PFSK-1 (cell line): ENCODE measurements at regions not wholly inside any gene's neighbourhood (a gene's known extent, or its start where the extent isn't known, plus 50 kb on each side); places are given as distances from the start of the nearest gene placed in this dataset.

ENCODE experiments used
- POLR2AphosphoS5 ChIP-seq: IDR thresholded peaks from 2 replicates; pipeline ENCODE4 v1.6.1; 2012; ENCODE audit warnings: low read depth, mild to moderate bottlenecking, control low read depth, low read length, moderate library complexity
- REST ChIP-seq, 2 experiments: IDR thresholded peaks; 2 replicates each; pipeline versions ENCODE4 v1.6.1 to v1.8.0; 2011 to 2012; ENCODE audit warnings: low read depth in 2 of 2, low read length in 2 of 2, control low read depth in 1 of 2, inconsistent platforms in 1 of 2, mild to moderate bottlenecking in 1 of 2, moderate library complexity in 1 of 2; ENCODE audit not compliant: insufficient read depth in 1 of 2
- SIN3A ChIP-seq: IDR thresholded peaks from 2 replicates; pipeline ENCODE4 v1.6.1; 2012; ENCODE audit warnings: mild to moderate bottlenecking, low read length, moderate library complexity, borderline replicate concordance; ENCODE audit not compliant: insufficient read depth
- TAF1 ChIP-seq: IDR thresholded peaks from 2 replicates; pipeline ENCODE4 v1.6.1; 2012; ENCODE audit warnings: low read length, control low read depth, borderline replicate concordance; ENCODE audit not compliant: insufficient read depth

GRCh38 chr9:38337706-38338264, 54.7 kb upstream of the ALDH1B1 start:
- TF ChIP-seq POLR2AphosphoS5 = no peak
- TF ChIP-seq TAF1 = no peak
- TF ChIP-seq SIN3A = no peak
- TF ChIP-seq REST (IDR thresholded peaks at IDR 0.05; ENCODE audit: insufficient read depth in 1 of 2, low read depth in 2 of 2, low read length in 2 of 2) = no peak
